GM18520 (cell line): ENCODE measurements at regions not wholly inside any gene's neighbourhood (a gene's known extent, or its start where the extent isn't known, plus 50 kb on each side); places are given as distances from the start of the nearest gene placed in this dataset.

Source experiments
- ATAC-seq: cut with Tn5 transposase; IDR thresholded peaks from one replicate; pipeline ENCODE4 v1.9.1; 2021; ENCODE audit not compliant: unreplicated experiment

DNA sequence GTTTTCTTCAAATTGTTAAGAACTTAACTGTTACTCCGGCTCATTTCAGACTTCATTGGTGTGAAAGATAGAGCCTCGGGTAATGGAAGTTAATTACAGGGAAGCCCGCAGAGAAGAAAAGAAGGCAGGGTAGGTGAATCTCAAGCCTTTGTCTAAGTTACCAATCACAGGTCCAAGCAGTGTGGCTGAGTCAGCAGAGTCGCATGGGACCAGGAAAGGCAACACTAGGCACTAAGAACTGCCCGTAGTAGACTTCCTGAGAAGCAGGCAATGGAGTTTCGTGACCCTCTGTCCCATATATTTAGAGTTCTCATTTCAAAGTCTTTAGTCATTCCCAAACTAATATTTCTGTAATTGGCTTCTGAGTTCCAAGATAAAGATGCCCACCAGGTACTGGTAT is 122.9 kb upstream of the STT3B start:
- ATAC-seq = no peak

DNA sequence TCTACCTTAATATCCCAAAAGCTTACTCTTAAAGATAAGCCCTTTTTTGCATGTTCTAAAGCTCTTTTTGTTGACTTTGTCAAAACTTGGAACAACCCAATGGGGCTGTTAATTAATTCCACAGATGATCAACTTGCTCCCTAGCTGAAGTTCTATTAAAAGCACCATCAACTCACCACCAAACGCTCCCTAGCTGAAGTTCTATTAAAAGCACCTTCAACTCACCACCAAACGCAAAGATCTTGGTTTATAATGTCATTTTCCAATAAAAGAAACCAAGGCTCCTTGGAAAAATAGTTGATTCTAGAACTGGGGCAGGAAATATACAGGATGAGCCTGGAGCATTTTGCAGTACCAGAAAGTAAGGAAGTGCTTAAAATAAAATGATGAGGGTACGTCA is 122.3 kb upstream of the STT3B start:
- ATAC-seq = no peak

GRCh38 chr3:31412832-31413231 is 119.9 kb upstream of the STT3B start:
- ATAC-seq = no peak

GRCh38 chr3:31413515-31413914 is 119.2 kb upstream of the STT3B start:
- ATAC-seq = no peak

GRCh38 chr3:31416980-31417379 is 115.7 kb upstream of the STT3B start:
- no peak for ATAC-seq

GRCh38 chr3:31417486-31417885 is 115.2 kb upstream of the STT3B start:
- ATAC-seq = no peak

- no peak for ATAC-seq
Measured at GRCh38 chr3:31420311-31420710, 112.4 kb upstream of the STT3B start.

- peak; percentile 64 for ATAC-seq
Measured at GRCh38 chr3:31421314-31422048, 111.2 kb upstream of the STT3B start.

DNA sequence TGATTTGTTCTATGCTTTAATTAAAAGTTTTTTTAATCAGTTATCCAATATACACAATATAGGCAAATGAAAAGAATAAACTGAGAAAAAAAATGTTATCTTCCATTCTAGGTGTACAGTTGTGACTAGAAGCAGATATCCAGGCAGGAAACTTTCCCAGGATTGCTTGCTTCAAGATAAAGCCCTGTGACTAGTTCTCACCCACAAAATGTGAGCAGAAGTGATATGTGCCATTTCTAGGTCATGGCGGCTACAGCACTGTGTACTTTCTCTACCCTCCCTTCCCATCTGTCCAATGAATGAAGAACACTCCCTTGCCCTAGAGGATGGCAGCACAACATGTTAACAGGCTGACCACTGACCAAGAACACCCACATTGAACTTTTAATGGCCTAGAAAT is 110.5 kb upstream of the STT3B start:
- no peak for ATAC-seq

DNA sequence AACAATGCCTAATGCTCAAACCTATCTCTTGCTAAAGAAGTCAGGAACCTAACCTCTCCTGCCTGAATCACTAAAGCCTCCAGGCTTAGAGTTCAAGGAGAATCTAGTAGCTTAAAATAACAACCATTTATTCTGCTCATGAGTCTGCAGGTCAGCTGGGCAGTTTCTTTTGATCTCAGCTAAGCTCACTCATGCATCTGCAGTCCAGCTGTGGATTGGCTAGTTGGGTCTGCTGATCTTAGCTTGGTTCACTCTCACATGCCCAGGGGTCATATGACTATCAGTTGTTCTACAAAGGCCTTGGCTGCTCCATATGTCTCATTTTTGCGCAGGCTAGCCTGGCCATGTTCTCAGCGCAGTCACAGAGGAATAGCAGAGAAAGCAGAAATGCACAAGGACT is 109.2 kb upstream of the STT3B start:
- no peak for ATAC-seq

GRCh38 chr3:31425401-31425800 is 107.3 kb upstream of the STT3B start:
- ATAC-seq = no peak

DNA sequence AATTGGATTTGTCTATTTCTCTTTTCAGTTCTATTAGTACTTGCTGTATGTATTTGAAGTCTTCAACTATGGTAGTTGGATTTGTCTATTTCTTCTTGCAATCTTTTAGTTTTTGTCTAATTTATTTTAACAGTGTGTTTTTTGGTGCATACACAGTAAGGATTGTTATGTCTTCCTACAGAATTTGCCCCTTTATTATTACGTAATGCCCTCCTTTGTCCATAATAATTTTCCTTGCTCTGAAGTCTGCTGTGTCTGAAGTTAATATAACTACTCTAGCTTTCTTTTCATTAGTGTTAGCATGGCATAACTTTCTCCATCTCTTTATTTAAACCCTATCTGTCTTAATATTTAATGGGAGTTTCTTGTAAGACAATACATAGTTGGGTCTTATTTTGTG is 105.1 kb upstream of the STT3B start:
- ATAC-seq = no peak

- ATAC-seq = no peak
Measured at GRCh38 chr3:31431321-31431720, 101.4 kb upstream of the STT3B start.

- ATAC-seq = no peak
Measured at GRCh38 chr3:31432897-31433678, 99.6 kb upstream of the STT3B start.

DNA sequence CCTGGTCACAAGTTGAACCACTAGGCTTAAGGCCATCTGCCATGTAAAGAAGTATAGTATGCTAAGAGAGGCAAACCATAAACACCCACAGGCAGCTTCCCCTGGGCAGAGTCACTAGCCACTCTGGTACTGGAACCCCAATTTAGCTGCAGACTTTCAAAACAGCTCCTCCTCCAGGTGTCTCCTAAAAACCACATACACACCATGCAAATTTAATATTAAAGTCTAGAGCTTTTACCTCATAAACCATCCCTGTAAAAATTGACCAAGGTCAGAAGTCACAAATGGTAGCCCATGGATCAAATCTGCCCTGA is 99.1 kb upstream of the STT3B start:
- ATAC-seq = no peak

GRCh38 chr3:31434819-31435218 is 97.9 kb upstream of the STT3B start:
- ATAC-seq = no peak

DNA sequence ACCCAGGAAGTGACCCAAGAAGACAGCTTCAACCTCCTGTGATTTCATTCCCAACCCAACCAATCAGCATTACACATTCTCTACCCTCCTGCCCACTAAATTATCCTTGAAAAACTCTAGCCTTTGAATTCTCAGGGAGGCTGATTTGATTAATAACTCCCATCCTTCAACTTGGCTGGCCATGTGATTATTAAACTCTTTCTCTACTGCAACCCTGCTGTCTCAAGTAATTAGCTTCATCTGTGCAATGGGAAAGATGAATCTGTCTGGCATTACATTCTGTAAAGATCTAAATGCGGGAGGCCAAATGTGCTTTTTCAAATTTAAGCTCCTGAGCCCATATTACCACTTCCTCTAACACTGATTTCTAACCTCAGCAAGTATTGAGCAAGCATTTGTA is 95.9 kb upstream of the STT3B start:
- ATAC-seq = no peak

DNA sequence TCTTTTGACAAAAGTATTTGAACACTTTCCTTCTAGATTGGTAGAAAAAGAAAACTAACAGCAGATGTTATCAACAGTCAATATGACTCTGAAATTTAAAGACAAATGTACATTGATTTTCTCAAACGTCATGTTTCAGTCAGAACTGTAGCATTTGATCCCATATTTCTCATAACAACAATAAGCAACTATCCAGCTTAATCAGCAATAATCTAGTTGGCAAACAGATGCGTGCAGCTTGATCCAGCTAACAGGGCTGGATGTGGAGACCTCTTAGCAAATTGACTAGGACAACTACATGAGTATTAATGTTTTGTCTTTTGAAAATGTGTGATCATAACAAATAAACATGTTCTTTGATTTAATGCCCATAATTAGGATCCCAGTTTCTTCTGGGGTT is 94.0 kb upstream of the STT3B start:
- no peak for ATAC-seq

GRCh38 chr3:31439890-31440750 is 92.6 kb upstream of the STT3B start:
- no peak for ATAC-seq

- no peak for ATAC-seq
Measured at GRCh38 chr3:31440878-31441277, 91.8 kb upstream of the STT3B start.

DNA sequence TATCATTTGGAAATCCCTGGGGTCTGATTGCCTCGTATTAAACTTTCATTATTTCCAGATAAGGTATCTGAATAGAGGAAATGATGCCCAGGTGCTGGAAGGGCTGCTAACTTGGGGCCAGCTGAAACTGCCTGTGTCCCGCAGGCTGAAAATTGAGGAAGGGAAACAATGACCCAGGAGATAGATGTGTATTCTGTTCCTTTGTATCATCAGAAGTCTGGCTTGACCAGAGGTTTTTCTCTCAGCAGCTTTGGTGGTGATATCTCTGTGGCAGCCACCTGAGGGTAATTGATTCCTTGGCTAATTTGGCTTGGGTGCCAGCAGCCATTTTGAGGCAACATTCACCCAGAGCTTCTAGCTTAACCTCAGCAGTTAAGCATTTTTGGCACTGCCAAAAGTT is 90.0 kb upstream of the STT3B start:
- no peak for ATAC-seq
